OCI-LY7 (cell line): ENCODE measurements at regions not wholly inside any gene's neighbourhood (a gene's known extent, or its start where the extent isn't known, plus 50 kb on each side); places are given as distances from the start of the nearest gene placed in this dataset.

Experiments
- BruUV-seq: library from RNA; stranded (reverse); fragments of 400-500 nt; replicated peaks from 2 replicates; lab custom pipeline; 2021; lab: Mats Ljungman, UMichigan
- CTCF ChIA-PET: fragments of 300-600 bp; sonication (Branson Sonifier 250); formaldehyde crosslinking; loops from one replicate; lab custom pipeline; 2022; ENCODE audit warnings: antibody characterized with exemption; ENCODE audit not compliant: unreplicated experiment; lab: Charles Lee
- POLR2A ChIA-PET: fragments of 300-600 bp; sonication (Branson Sonifier 250); formaldehyde crosslinking; loops from one replicate; lab custom pipeline; 2022; ENCODE audit warnings: antibody characterized with exemption; lab: Charles Lee
- DNase-seq: peaks from one replicate; pipeline ENCODE4 v3.0.0-alpha.2; 2015; ENCODE audit warnings: low spot score
- H2AFZ ChIP-seq: fragments of 200-600 bp; sonication (generic), shearing (Covaris generic); 2 replicates; pipeline ENCODE4 v1.6.1; 2014; ENCODE audit warnings: mild to moderate bottlenecking, antibody characterized with exemption, low read length, moderate library complexity
- H3K27ac ChIP-seq: fragments of 200-600 bp; sonication (generic); 2 replicates; pipeline ENCODE4 v1.5.1; 2014; ENCODE audit warnings: mixed run types, low read depth, mild to moderate bottlenecking, moderate library complexity, low read length, inconsistent platforms; ENCODE audit not compliant: poor library complexity, severe bottlenecking
- H3K36me3 ChIP-seq: fragments of 200-600 bp; sonication (generic); 2 replicates; pipeline ENCODE4 v1.6.1; 2014; ENCODE audit warnings: mild to moderate bottlenecking, antibody characterized with exemption, low read length, moderate library complexity, mixed read lengths; ENCODE audit not compliant: insufficient read depth
- H3K4me1 ChIP-seq: fragments of 200-600 bp; sonication (generic); 2 replicates; pipeline ENCODE4 v1.5.1; 2014; ENCODE audit warnings: mild to moderate bottlenecking, low read length; ENCODE audit not compliant: insufficient read depth, poor library complexity, severe bottlenecking
- H3K4me2 ChIP-seq: fragments of 200-600 bp; sonication (generic); 2 replicates; pipeline ENCODE4 v1.6.1; 2014; ENCODE audit warnings: mild to moderate bottlenecking, low read length
- H3K4me3 ChIP-seq: fragments of 200-600 bp; sonication (generic); 2 replicates; pipeline ENCODE4 v1.5.1; 2014; ENCODE audit warnings: mild to moderate bottlenecking, low read depth, low read length; ENCODE audit not compliant: poor library complexity, severe bottlenecking
- H3K79me2 ChIP-seq: fragments of 200-600 bp; sonication (generic); 2 replicates; pipeline ENCODE4 v1.6.1; 2016; ENCODE audit warnings: low read depth, mild to moderate bottlenecking, low read length, moderate library complexity, mixed read lengths; ENCODE audit not compliant: insufficient read depth
- H3K9me2 ChIP-seq: fragments of 200-600 bp; sonication (generic); 2 replicates; pipeline ENCODE4 v1.6.1; 2016; ENCODE audit warnings: mild to moderate bottlenecking, low read length, mixed read lengths; ENCODE audit not compliant: insufficient read depth
- H3K9me3 ChIP-seq: fragments of 200-600 bp; sonication (generic); 2 replicates; pipeline ENCODE4 v1.6.1; 2014; ENCODE audit warnings: mild to moderate bottlenecking, mixed run types, low read length, mixed read lengths
- H4K20me1 ChIP-seq: fragments of 200-600 bp; sonication (generic); 2 replicates; pipeline ENCODE4 v1.6.1; 2014; ENCODE audit warnings: mild to moderate bottlenecking, antibody characterized with exemption, low read length, moderate library complexity, mixed read lengths; ENCODE audit not compliant: insufficient read depth
- CTCF ChIP-seq: fragments of 200-600 bp; sonication (generic); conservative IDR thresholded peaks from 2 replicates; pipeline ENCODE4 v1.5.1; 2014; ENCODE audit warnings: mild to moderate bottlenecking, antibody characterized with exemption, low read length, moderate library complexity, mixed read lengths
- EZH2phosphoT487 ChIP-seq: fragments of 200-600 bp; sonication (generic); IDR thresholded peaks from 2 replicates; pipeline ENCODE4 v1.6.1; 2018; ENCODE audit warnings: low read depth, borderline replicate concordance, mild to moderate bottlenecking, mixed run types, antibody characterized with exemption, low read length, moderate library complexity, mixed read lengths
- intact Hi-C: fragments of 100-400 bp; cut with micrococcal nuclease; formaldehyde crosslinking; loops from one replicate; pipeline ENCODE4 v1.10.0; 2022; ENCODE audit not compliant: unreplicated experiment

DNA sequence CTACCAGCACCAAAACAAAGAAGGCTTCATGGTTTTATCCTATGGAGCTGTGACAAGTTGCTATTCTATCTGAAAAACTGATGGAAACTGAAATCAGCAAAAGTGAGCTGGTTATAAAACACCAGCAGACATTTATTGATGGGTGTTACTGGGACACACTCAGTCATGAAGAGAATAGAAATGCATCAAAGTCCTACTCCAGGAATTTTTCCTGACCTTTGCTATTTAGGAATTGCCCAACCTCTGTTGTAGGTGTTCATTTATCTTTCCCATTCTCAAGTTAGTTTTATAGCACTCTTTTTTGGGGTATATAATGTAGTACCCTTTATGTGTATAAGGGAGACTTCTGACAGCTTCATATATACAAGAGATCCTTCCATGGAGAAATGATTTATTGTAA lies 533.2 kb downstream of the REEP3 start:
- no peaks in the 10 kb centered on the region for H3K9me3 ChIP-seq
- H3K4me1 ChIP-seq: no peaks in the 10 kb centered on the region
- no peak overlapping the region for H3K27ac ChIP-seq
- H3K36me3 ChIP-seq: no peaks in the 10 kb centered on the region
- H3K9me2 ChIP-seq: no peaks in the 10 kb centered on the region
- ChIA-PET CTCF (no interaction called here), POLR2A (no interaction called here)
- BruUV-seq: no TSS peak
- no peaks in the 10 kb centered on the region for H4K20me1 ChIP-seq
- no peak overlapping the region for H2AFZ ChIP-seq
- no peaks in the 10 kb centered on the region for H3K79me2 ChIP-seq
- no peak overlapping the region for H3K4me2 ChIP-seq
- no peak for DNase-seq
- TF ChIP-seq CTCF: no peak
- TF ChIP-seq EZH2phosphoT487: no peak
- no peak overlapping the region for H3K4me3 ChIP-seq
- intact Hi-C loops: no loop called here

- ChIA-PET CTCF (no interaction called here), POLR2A (no interaction called here)
- H3K4me3 ChIP-seq: no peak overlapping the region
- no peaks in the 10 kb centered on the region for H4K20me1 ChIP-seq
- H3K27ac ChIP-seq: no peak overlapping the region
- no peaks in the 10 kb centered on the region for H3K79me2 ChIP-seq
- no peaks in the 10 kb centered on the region for H3K9me3 ChIP-seq
- no peaks in the 10 kb centered on the region for H3K4me1 ChIP-seq
- DNase-seq: no peak
- H3K36me3 ChIP-seq: no peaks in the 10 kb centered on the region
- H3K9me2 ChIP-seq: no peaks in the 10 kb centered on the region
- BruUV-seq: no TSS peak
- no peak for TF ChIP-seq CTCF
- no peak for TF ChIP-seq EZH2phosphoT487
- intact Hi-C loops: no loop called here
- no peak overlapping the region for H2AFZ ChIP-seq
- H3K4me2 ChIP-seq: no peak overlapping the region
Measured at GRCh38 chr10:64059884-64060283, 538.7 kb downstream of the REEP3 start.

DNA sequence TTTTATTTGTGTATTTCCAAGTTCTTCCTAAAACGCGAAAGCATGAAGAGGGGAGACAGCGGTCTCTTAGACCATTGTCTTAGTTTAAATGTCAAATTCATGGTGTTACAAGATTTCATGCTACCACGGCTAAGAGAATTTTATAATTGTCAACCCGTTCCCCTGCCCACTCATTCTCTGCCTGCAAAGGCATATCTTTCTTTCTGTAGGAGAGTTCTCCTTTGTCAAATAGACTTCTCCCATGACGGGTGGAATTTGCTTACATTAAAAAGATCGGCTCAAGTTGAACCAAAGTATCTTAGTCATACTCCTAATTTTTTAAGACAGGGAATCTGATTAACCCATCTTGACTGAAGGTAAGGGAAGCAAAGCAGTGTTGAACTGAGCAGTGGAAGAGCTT lies 539.2 kb downstream of the REEP3 start:
- no peaks in the 10 kb centered on the region for H3K9me3 ChIP-seq
- no peaks in the 10 kb centered on the region for H4K20me1 ChIP-seq
- intact Hi-C loops: no loop called here
- H3K9me2 ChIP-seq: no peaks in the 10 kb centered on the region
- H3K4me1 ChIP-seq: no peaks in the 10 kb centered on the region
- no peaks in the 10 kb centered on the region for H3K79me2 ChIP-seq
- POLR2A ChIA-PET: interaction anchor here (0.9 kb wide), 1 partner anchor 916 kb away, joined by 3 read pairs; no protein-coding TSS in a partner anchor
- no peaks in the 10 kb centered on the region for H3K36me3 ChIP-seq
- H3K4me3 ChIP-seq: no peak overlapping the region
- DNase-seq: no peak
- BruUV-seq: no TSS peak
- no peak overlapping the region for H3K4me2 ChIP-seq
- CTCF ChIA-PET: no interaction called here
- no peak for TF ChIP-seq CTCF
- TF ChIP-seq EZH2phosphoT487: no peak
- H3K27ac ChIP-seq: no peak overlapping the region
- no peak overlapping the region for H2AFZ ChIP-seq
